ENCODE measurements at regions not wholly inside any gene's neighbourhood (a gene's known extent, or its start where the extent isn't known, plus 50 kb on each side); places are given as distances from the start of the nearest gene placed in this dataset.

DNA sequence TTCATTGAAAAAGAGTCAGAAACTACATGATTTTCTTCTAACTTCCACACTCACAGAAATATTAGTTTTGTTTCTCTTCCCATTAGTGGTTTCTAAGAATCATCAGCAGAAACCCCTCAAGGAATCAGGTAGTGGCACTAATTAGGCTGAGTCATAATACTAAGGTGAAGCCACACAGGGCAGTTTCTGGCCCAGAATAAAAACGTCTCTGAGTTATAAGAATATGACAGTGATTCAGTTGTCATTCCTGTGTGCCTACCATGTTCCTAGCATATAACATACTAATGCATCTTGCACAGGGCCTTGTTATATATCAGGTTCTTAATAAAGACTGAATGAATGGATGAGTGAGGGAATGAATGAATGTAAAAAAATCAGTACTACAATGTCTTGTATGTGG lies 206.0 kb upstream of the PLEKHG7 start:
- TF ChIP-seq, protein P1, sequence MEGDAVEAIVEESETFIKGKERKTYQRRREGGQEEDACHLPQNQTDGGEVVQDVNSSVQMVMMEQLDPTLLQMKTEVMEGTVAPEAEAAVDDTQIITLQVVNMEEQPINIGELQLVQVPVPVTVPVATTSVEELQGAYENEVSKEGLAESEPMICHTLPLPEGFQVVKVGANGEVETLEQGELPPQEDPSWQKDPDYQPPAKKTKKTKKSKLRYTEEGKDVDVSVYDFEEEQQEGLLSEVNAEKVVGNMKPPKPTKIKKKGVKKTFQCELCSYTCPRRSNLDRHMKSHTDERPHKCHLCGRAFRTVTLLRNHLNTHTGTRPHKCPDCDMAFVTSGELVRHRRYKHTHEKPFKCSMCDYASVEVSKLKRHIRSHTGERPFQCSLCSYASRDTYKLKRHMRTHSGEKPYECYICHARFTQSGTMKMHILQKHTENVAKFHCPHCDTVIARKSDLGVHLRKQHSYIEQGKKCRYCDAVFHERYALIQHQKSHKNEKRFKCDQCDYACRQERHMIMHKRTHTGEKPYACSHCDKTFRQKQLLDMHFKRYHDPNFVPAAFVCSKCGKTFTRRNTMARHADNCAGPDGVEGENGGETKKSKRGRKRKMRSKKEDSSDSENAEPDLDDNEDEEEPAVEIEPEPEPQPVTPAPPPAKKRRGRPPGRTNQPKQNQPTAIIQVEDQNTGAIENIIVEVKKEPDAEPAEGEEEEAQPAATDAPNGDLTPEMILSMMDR (IDR thresholded peaks at IDR 0.05): no peak
- no peak for TF ChIP-seq POLR2A (IDR thresholded peaks at IDR 0.05)
